ENCODE measurements at regions not wholly inside any gene's neighbourhood (a gene's known extent, or its start where the extent isn't known, plus 50 kb on each side); places are given as distances from the start of the nearest gene placed in this dataset.

DNA sequence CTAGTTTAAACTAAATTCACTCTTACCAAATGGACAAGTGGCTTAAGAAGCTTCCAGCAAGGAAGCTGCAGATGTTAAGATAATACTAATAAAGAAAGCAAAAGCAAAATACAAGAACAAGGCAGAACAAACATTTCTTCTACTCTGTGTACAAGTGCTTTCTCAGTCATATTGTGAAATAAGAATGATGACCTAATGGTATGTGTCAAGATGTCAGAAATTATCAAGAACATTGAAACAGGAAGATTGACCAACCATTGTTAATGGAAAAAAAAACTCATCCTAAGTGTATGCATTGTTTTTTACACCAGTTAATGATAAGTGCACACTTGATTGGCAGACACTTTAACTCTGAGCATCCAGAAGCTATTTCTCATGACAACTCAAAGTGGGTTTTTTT, 65.4 kb upstream of the P2RY1 start:
- TF ChIP-seq GATA2 (IDR thresholded peaks at IDR 0.05; ENCODE audit: low read depth, low read length) (no peak), GATA3 (IDR thresholded peaks at IDR 0.05; ENCODE audit: low read depth, low read length) (no peak)

DNA sequence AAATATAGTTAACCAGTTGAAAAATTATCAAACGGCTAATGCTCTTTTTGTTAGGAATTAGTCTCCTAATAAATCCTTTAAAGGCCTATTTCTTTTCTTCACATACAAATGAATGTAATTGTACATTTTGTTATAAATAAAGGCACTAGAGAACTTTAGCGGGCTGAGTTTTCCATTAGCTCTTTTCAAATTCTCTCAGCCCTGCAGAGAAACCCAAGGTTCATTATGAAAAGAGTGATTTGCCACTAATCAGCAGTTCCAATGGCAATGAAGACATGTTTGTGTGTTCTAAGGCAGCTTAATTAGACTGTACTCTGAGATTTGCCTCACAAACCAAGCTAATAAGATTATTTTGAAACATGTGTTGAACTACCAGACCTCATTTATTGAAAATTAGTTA, 64.6 kb upstream of the P2RY1 start:
- TF ChIP-seq GATA3 (IDR thresholded peaks at IDR 0.05; ENCODE audit: low read depth, low read length) (no peak), GATA2 (IDR thresholded peaks at IDR 0.05; ENCODE audit: low read depth, low read length) (no peak)

- TF ChIP-seq GATA2 (IDR thresholded peaks at IDR 0.05; ENCODE audit: low read depth, low read length) (no peak), GATA3 (IDR thresholded peaks at IDR 0.05; ENCODE audit: low read depth, low read length) (no peak)
Measured at GRCh38 chr3:152771120-152771519, 63.8 kb upstream of the P2RY1 start.

DNA sequence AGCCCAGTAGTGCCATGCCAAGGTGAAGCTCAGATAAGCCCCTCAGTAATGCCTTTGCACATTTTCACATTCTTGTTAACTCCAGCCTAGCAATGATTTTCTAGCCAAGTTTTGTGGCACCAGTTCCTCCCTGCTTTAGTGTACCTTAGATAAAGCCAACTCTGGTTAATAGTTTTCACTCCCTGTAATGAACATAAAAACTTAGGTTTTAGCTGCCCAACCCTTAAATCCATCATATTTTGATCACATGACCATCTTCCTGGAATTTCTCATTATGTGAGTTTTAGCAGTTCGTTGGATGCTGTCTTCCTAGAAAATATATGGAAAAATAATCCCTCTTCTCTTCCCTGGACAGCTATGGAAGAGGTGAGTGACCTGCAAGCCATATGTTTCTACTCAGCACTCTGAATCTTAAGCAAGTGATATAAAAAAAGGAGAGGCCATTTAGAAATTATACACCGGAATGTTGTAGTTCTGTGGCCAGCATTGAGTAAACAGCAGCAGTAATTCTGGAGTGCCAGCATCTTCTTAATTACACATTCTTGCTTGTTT, 62.2 kb upstream of the P2RY1 start:
- TF ChIP-seq GATA2 (IDR thresholded peaks at IDR 0.05; ENCODE audit: low read depth, low read length) (no peak), GATA3 (IDR thresholded peaks at IDR 0.05; ENCODE audit: low read depth, low read length) (no peak)

DNA sequence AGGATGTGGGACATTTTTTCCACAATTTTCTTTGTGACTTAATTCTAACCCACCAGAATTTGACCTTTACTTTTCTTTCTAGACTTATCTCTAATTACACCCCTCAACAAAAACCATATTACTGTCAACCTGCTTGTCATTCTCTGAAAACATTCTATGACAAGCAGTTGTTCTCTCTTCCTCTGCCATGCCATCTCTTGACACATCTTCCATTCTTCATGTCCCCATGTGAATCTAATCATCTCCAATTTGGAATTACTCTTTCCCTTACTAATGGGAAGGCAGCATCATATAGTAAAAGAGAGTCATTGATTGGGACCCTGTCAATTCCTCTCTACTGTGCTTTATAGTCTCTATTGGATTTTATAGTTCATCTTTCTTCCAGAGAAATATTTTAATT, 61.3 kb upstream of the P2RY1 start:
- no peak for TF ChIP-seq GATA3 (IDR thresholded peaks at IDR 0.05; ENCODE audit: low read depth, low read length)
- no peak for TF ChIP-seq GATA2 (IDR thresholded peaks at IDR 0.05; ENCODE audit: low read depth, low read length)

DNA sequence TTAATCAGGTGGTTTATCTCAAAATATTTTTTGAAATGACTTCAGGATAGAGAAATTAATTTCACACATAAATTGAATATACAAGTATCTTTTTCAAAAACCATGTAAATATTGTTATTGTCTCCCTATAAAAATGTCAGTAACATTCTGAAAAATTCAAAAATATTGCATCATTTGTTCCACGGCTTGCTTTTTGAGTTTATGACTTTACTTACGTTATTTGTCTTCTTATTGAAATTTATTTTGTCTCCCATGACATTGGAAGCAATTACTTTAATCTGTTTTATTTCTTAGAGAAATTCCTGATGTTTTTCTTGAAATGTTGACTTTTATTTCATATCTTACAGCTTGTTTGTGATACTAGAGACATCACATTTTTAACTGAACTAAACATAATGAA, 56.9 kb upstream of the P2RY1 start:
- no peak for TF ChIP-seq GATA3 (IDR thresholded peaks at IDR 0.05; ENCODE audit: low read depth, low read length)
- TF ChIP-seq GATA2 (IDR thresholded peaks at IDR 0.05; ENCODE audit: low read depth, low read length) = no peak

- no peak for TF ChIP-seq GATA2 (IDR thresholded peaks at IDR 0.05; ENCODE audit: low read depth, low read length)
- TF ChIP-seq GATA3 (IDR thresholded peaks at IDR 0.05; ENCODE audit: low read depth, low read length) = no peak
Measured at GRCh38 chr3:152779653-152780052, 55.3 kb upstream of the P2RY1 start.

DNA sequence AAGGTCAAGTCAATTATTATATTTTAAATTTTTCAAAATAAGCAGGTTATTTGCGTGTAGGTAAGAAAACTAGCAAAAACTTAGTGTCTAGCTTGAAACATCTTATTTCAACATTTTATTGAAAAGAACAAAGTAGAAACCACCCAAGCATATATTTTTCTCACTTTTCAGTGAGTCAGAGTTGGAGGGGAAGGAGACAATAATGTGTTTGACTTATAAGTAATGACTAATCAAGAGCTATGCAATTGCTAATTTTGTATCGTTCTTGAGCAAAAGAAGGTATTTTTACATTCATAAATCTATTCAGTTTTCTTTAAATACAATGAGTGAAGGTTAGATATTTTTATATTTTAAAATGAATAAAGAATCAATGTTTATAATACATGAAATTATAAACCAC, 54.4 kb upstream of the P2RY1 start:
- TF ChIP-seq GATA2 (IDR thresholded peaks at IDR 0.05; ENCODE audit: low read depth, low read length) = no peak
- TF ChIP-seq GATA3 (IDR thresholded peaks at IDR 0.05; ENCODE audit: low read depth, low read length) = no peak

DNA sequence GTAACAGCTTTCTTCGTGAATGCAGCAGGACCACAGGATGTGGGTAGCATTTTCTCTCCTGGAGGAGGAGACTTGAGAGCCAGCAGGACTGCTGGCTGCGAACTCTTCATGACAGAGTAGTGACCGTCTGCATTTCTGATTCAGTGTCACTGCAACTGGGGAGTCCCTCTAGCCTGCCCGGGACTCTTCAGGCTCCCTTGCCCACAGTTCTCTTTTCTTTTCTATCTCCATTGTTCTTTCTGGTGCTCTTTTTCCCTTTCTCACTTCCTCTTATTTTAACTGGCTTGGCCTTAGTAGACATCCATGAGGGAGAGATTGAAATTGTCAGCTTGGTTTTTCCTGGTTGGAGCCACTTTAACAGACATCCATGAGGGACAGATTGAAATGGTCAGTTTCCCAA, 49.9 kb upstream of the P2RY1 start:
- TF ChIP-seq GATA2 (IDR thresholded peaks at IDR 0.05; ENCODE audit: low read depth, low read length) (no peak), GATA3 (IDR thresholded peaks at IDR 0.05; ENCODE audit: low read depth, low read length) (no peak)

All from SH-SY5Y (cell line).